Mesothelial cell of epicardium (in vitro differentiated cells): ENCODE measurements at regions not wholly inside any gene's neighbourhood (a gene's known extent, or its start where the extent isn't known, plus 50 kb on each side); places are given as distances from the start of the nearest gene placed in this dataset.

ENCODE experiments used
- DNase-seq, 2 experiments: peaks; one replicate each; pipeline ENCODE4 v3.0.0; 2021; ENCODE audit warnings: low spot score in 2 of 2; ENCODE audit not compliant: unreplicated experiment in 2 of 2
- H3K27ac Mint-ChIP-seq: 2 replicates; pipeline ENCODE4 v1.8.0; 2021; ENCODE audit warnings: mixed read lengths
- H3K27me3 Mint-ChIP-seq: 2 replicates; pipeline ENCODE4 v1.8.0; 2021; ENCODE audit warnings: low read depth, mixed read lengths
- H3K36me3 Mint-ChIP-seq: 2 replicates; pipeline ENCODE4 v1.8.0; 2021; ENCODE audit warnings: mixed read lengths
- H3K4me1 Mint-ChIP-seq: 2 replicates; pipeline ENCODE4 v1.8.0; 2021; ENCODE audit warnings: mixed read lengths
- H3K4me3 Mint-ChIP-seq: 2 replicates; pipeline ENCODE4 v1.8.0; 2021; ENCODE audit warnings: mild to moderate bottlenecking, moderate library complexity, mixed read lengths
- H3K9me3 Mint-ChIP-seq: 2 replicates; pipeline ENCODE4 v1.8.0; 2021; ENCODE audit warnings: mixed read lengths
- CTCF ChIP-seq: fragments of 200-600 bp; sonication (generic); IDR thresholded peaks from one replicate; pipeline ENCODE4 v1.5.0; 2021; ENCODE audit warnings: antibody characterized with exemption; ENCODE audit not compliant: unreplicated experiment

- Mint-ChIP-seq H3K27ac (no peak overlapping the region), H3K9me3 (peaks cover 1% of the 10 kb centered on the region)
These were observed 168.2 kb upstream of the DMRTA1 start for GRCh38 chr9:22278426-22278825.

GRCh38 chr9:22279636-22280035 lies 167.0 kb upstream of the DMRTA1 start:
- no peak for DNase-seq
- H3K27ac Mint-ChIP-seq, result no peak overlapping the region
- H3K4me3 Mint-ChIP-seq, result no peak overlapping the region
- no peaks in the 10 kb centered on the region for H3K27me3 Mint-ChIP-seq
- H3K36me3 Mint-ChIP-seq, result no peaks in the 10 kb centered on the region
- H3K4me1 Mint-ChIP-seq, result peaks cover 9% of the 10 kb centered on the region
- no peaks in the 10 kb centered on the region for H3K9me3 Mint-ChIP-seq
- TF ChIP-seq CTCF, result no peak

More at GRCh38 chr9:22278426-22278825, 168.2 kb upstream of the DMRTA1 start:
- no peak overlapping the region for H3K4me3 Mint-ChIP-seq
- no peaks in the 10 kb centered on the region for H3K27me3 Mint-ChIP-seq
- no peak for TF ChIP-seq CTCF
- DNase-seq, result no peak
- no peaks in the 10 kb centered on the region for H3K36me3 Mint-ChIP-seq
- H3K4me1 Mint-ChIP-seq, result peaks cover 9% of the 10 kb centered on the region

GRCh38 chr9:22285066-22285465 lies 161.6 kb upstream of the DMRTA1 start:
- no peak overlapping the region for H3K27ac Mint-ChIP-seq
- TF ChIP-seq CTCF, result no peak
- peaks cover 3% of the 10 kb centered on the region for H3K27me3 Mint-ChIP-seq
- H3K9me3 Mint-ChIP-seq, result no peaks in the 10 kb centered on the region
- no peak for DNase-seq
- no peaks in the 10 kb centered on the region for H3K36me3 Mint-ChIP-seq
- no peaks in the 10 kb centered on the region for H3K4me1 Mint-ChIP-seq
- H3K4me3 Mint-ChIP-seq, result no peak overlapping the region

- Mint-ChIP-seq H3K36me3 (no peaks in the 10 kb centered on the region), H3K9me3 (no peaks in the 10 kb centered on the region), H3K4me1 (no peaks in the 10 kb centered on the region), H3K27me3 (peaks cover 10% of the 10 kb centered on the region), H3K27ac (no peak overlapping the region), H3K4me3 (no peak overlapping the region)
- no peak for TF ChIP-seq CTCF
- DNase-seq, result no peak
These were observed 160.0 kb upstream of the DMRTA1 start for GRCh38 chr9:22286661-22287060.

- no peaks in the 10 kb centered on the region for H3K4me1 Mint-ChIP-seq
- no peak for TF ChIP-seq CTCF
These were observed 158.0 kb upstream of the DMRTA1 start for GRCh38 chr9:22288661-22289060.

More at GRCh38 chr9:22288661-22289060, 158.0 kb upstream of the DMRTA1 start:
- no peak overlapping the region for H3K27ac Mint-ChIP-seq
- no peak for DNase-seq
- H3K4me3 Mint-ChIP-seq, result no peak overlapping the region
- H3K27me3 Mint-ChIP-seq, result peaks cover 10% of the 10 kb centered on the region
- H3K36me3 Mint-ChIP-seq, result no peaks in the 10 kb centered on the region
- H3K9me3 Mint-ChIP-seq, result peaks cover 7% of the 10 kb centered on the region
